Nephron (organoid): ENCODE measurements at regions not wholly inside any gene's neighbourhood (a gene's known extent, or its start where the extent isn't known, plus 50 kb on each side); places are given as distances from the start of the nearest gene placed in this dataset.

ENCODE experiments used
- H3K27ac Mint-ChIP-seq, 3 experiments: 2 replicates each; pipeline ENCODE4 v1.8.0; 2020; ENCODE audit warnings: mixed read lengths in 3 of 3, mild to moderate bottlenecking in 2 of 3, moderate library complexity in 1 of 3
- H3K27me3 Mint-ChIP-seq: 2 replicates; pipeline ENCODE4 v1.8.0; 2021; ENCODE audit warnings: low read depth, mild to moderate bottlenecking, moderate library complexity, mixed read lengths
- H3K36me3 Mint-ChIP-seq: 2 replicates; pipeline ENCODE4 v1.8.0; 2020; ENCODE audit warnings: low read depth, mixed read lengths
- H3K4me1 Mint-ChIP-seq: 2 replicates; pipeline ENCODE4 v1.8.0; 2020; ENCODE audit warnings: mixed read lengths
- H3K4me3 Mint-ChIP-seq, 3 experiments: 2 replicates each; pipeline ENCODE4 v1.8.0; 2020; ENCODE audit warnings: mild to moderate bottlenecking in 3 of 3, mixed read lengths in 3 of 3, moderate library complexity in 2 of 3
- H3K9me3 Mint-ChIP-seq: 2 replicates; pipeline ENCODE4 v1.8.0; 2020; ENCODE audit warnings: mixed read lengths
- CTCF ChIP-seq, 3 experiments: fragments of 200-600 bp; sonication (generic); IDR thresholded peaks; one replicate each; pipeline ENCODE4 v1.5.0; 2021; ENCODE audit warnings: antibody characterized with exemption in 3 of 3; ENCODE audit not compliant: unreplicated experiment in 3 of 3

GRCh38 chr13:53220038-53220437, 191.4 kb downstream of the OLFM4 start:
- no peak for TF ChIP-seq CTCF (IDR thresholded peaks at IDR 0.05; ENCODE audit: unreplicated experiment in 3 of 3)
- no peak overlapping the region for H3K4me3 Mint-ChIP-seq
- peaks cover 17% of the 10 kb centered on the region for H3K9me3 Mint-ChIP-seq
- no peaks in the 10 kb centered on the region for H3K4me1 Mint-ChIP-seq
- no peak overlapping the region for H3K27ac Mint-ChIP-seq
- no peaks in the 10 kb centered on the region for H3K36me3 Mint-ChIP-seq
- H3K27me3 Mint-ChIP-seq, result peaks cover 3% of the 10 kb centered on the region

GRCh38 chr13:53237696-53238095, 209.1 kb downstream of the OLFM4 start:
- Mint-ChIP-seq H3K27ac (no peak overlapping the region), H3K9me3 (no peaks in the 10 kb centered on the region), H3K36me3 (no peaks in the 10 kb centered on the region), H3K4me1 (peaks cover 39% of the 10 kb centered on the region), H3K27me3 (peaks cover 20% of the 10 kb centered on the region), H3K4me3 (no peak overlapping the region)
- no peak for TF ChIP-seq CTCF (IDR thresholded peaks at IDR 0.05; ENCODE audit: unreplicated experiment in 3 of 3)

- H3K27ac Mint-ChIP-seq, result no peak overlapping the region
- no peaks in the 10 kb centered on the region for H3K9me3 Mint-ChIP-seq
- no peaks in the 10 kb centered on the region for H3K36me3 Mint-ChIP-seq
- no peak overlapping the region for H3K4me3 Mint-ChIP-seq
- H3K4me1 Mint-ChIP-seq, result peaks cover 41% of the 10 kb centered on the region
- no peak for TF ChIP-seq CTCF (IDR thresholded peaks at IDR 0.05; ENCODE audit: unreplicated experiment in 3 of 3)
- H3K27me3 Mint-ChIP-seq, result peaks cover 24% of the 10 kb centered on the region
Observed at GRCh38 chr13:53238261-53238660, 209.6 kb downstream of the OLFM4 start.

GRCh38 chr13:53240401-53241025, 211.9 kb downstream of the OLFM4 start:
- Mint-ChIP-seq H3K27ac (peak overlapping the region in 2 of 3 experiments; percentile 7 to 14), H3K9me3 (no peaks in the 10 kb centered on the region), H3K4me3 (peak overlapping the region; percentile 14 to 39 (median 20)), H3K4me1 (peaks cover 49% of the 10 kb centered on the region), H3K27me3 (peaks cover 38% of the 10 kb centered on the region), H3K36me3 (no peaks in the 10 kb centered on the region)
- TF ChIP-seq CTCF (IDR thresholded peaks at IDR 0.05; ENCODE audit: unreplicated experiment in 3 of 3), result no peak

GRCh38 chr13:53241891-53242348, 213.3 kb downstream of the OLFM4 start:
- Mint-ChIP-seq H3K9me3 (no peaks in the 10 kb centered on the region), H3K36me3 (no peaks in the 10 kb centered on the region), H3K4me1 (peaks cover 50% of the 10 kb centered on the region), H3K27me3 (peaks cover 47% of the 10 kb centered on the region), H3K27ac (no peak overlapping the region), H3K4me3 (no peak overlapping the region)
- TF ChIP-seq CTCF (IDR thresholded peaks at IDR 0.05; ENCODE audit: unreplicated experiment in 3 of 3), result no peak

- Mint-ChIP-seq H3K4me1 (peaks cover 15% of the 10 kb centered on the region), H3K27me3 (peaks cover 44% of the 10 kb centered on the region), H3K36me3 (no peaks in the 10 kb centered on the region), H3K9me3 (peaks cover under 1% of the 10 kb centered on the region), H3K4me3 (no peak overlapping the region), H3K27ac (no peak overlapping the region)
- TF ChIP-seq CTCF (IDR thresholded peaks at IDR 0.05; ENCODE audit: unreplicated experiment in 3 of 3), result no peak
Observed at GRCh38 chr13:53249236-53249635, 220.6 kb downstream of the OLFM4 start.
